BJ (cell line): ENCODE measurements at regions not wholly inside any gene's neighbourhood (a gene's known extent, or its start where the extent isn't known, plus 50 kb on each side); places are given as distances from the start of the nearest gene placed in this dataset.
"Not testable (repeated sequence)": the region's sequence is repeated elsewhere in the genome, so short reads cannot be mapped to it uniquely, and the experiment has no call there.

Experiments used
- CTCF ChIA-PET: fragments of 350-600 bp; formaldehyde crosslinking; extraction: SDS; loops from one replicate; lab custom pipeline; 2021; ENCODE audit warnings: antibody characterized with exemption, inconsistent platforms; lab: Yijun Ruan, JAX
- POLR2A ChIA-PET: fragments of 300-600 bp; sonication (Branson Sonifier 250); formaldehyde crosslinking; extraction: SDS; loops from one replicate; lab custom pipeline; 2021; ENCODE audit warnings: antibody characterized with exemption; lab: Charles Lee
- DNase-seq: peaks from one replicate; pipeline ENCODE4 v3.0.0-alpha.2; 2011; ENCODE audit warnings: low read depth
- H3K27me3 ChIP-seq: 2 replicates; pipeline ENCODE4 v1.6.0; 2011; ENCODE audit warnings: low read length; ENCODE audit not compliant: control insufficient read depth, insufficient read depth
- H3K36me3 ChIP-seq: 2 replicates; pipeline ENCODE4 v1.5.1; 2011; ENCODE audit warnings: low read length; ENCODE audit not compliant: control insufficient read depth, insufficient read depth
- H3K4me3 ChIP-seq: 2 replicates; pipeline ENCODE4 v1.5.1; 2011; ENCODE audit warnings: low read depth, mild to moderate bottlenecking, control low read depth, low read length
- CTCF ChIP-seq: IDR thresholded peaks from 2 replicates; pipeline ENCODE4 v1.5.1; 2011; ENCODE audit warnings: low read depth, mild to moderate bottlenecking, control low read depth, inconsistent platforms, low read length, moderate library complexity; ENCODE audit not compliant: insufficient read depth

GRCh38 chr6:144632266-144632665 is 347.1 kb downstream of the UTRN start:
- ChIA-PET POLR2A (no interaction called here), CTCF (no interaction called here)
- H3K4me3 ChIP-seq = no peak overlapping the region
- DNase-seq = no peak
- no peaks in the 10 kb centered on the region for H3K27me3 ChIP-seq
- TF ChIP-seq CTCF = no peak
- no peaks in the 10 kb centered on the region for H3K36me3 ChIP-seq

- CTCF ChIA-PET = no interaction called here
- no peaks in the 10 kb centered on the region for H3K27me3 ChIP-seq
- no peaks in the 10 kb centered on the region for H3K36me3 ChIP-seq
- no peak overlapping the region for H3K4me3 ChIP-seq
- POLR2A ChIA-PET = no interaction called here
- no peak for DNase-seq
- no peak for TF ChIP-seq CTCF
Measured at GRCh38 chr6:144633886-144634285, 348.8 kb downstream of the UTRN start.

GRCh38 chr6:144634371-144634770 is 349.2 kb downstream of the UTRN start:
- no peak for DNase-seq
- no peak overlapping the region for H3K4me3 ChIP-seq
- H3K27me3 ChIP-seq = no peaks in the 10 kb centered on the region
- TF ChIP-seq CTCF = no peak
- ChIA-PET CTCF (no interaction called here), POLR2A (no interaction called here)
- H3K36me3 ChIP-seq = no peaks in the 10 kb centered on the region

GRCh38 chr6:144635051-144635450 is 349.9 kb downstream of the UTRN start:
- ChIA-PET POLR2A (no interaction called here), CTCF (no interaction called here)
- TF ChIP-seq CTCF = no peak
- Histone ChIP-seq H3K4me3 (no peak overlapping the region), H3K36me3 (no peaks in the 10 kb centered on the region), H3K27me3 (no peaks in the 10 kb centered on the region)
- DNase-seq = no peak

- H3K4me3 ChIP-seq, DNase-seq, POLR2A ChIA-PET, H3K36me3 ChIP-seq, H3K27me3 ChIP-seq, CTCF ChIA-PET: not testable (repeated sequence)
Measured at GRCh38 chr6:144636025-144636424, 350.9 kb downstream of the UTRN start.

GRCh38 chr6:144637541-144637940 is 352.4 kb downstream of the UTRN start:
- CTCF ChIA-PET = no interaction called here
- no peak for TF ChIP-seq CTCF
- Histone ChIP-seq H3K36me3 (no peaks in the 10 kb centered on the region), H3K4me3 (no peak overlapping the region), H3K27me3 (no peaks in the 10 kb centered on the region)
- DNase-seq = no peak
- POLR2A ChIA-PET = interaction anchor here (0.5 kb wide), 1 partner anchor 1914 kb away, joined by 12 read pairs; no protein-coding TSS in a partner anchor
